ENCODE measurements at regions not wholly inside any gene's neighbourhood (a gene's known extent, or its start where the extent isn't known, plus 50 kb on each side); places are given as distances from the start of the nearest gene placed in this dataset.

- intact Hi-C loops (cut with DNase I), result no loop called here
These were observed 515.8 kb downstream of the PTPRU start for GRCh38 chr1:29752141-29752540.

GRCh38 chr1:29749024-29749945, 513.0 kb downstream of the PTPRU start:
- no peak overlapping the region for H3K27ac ChIP-seq (replicated peaks in 1 of 4)
- 63% methylated on average over 5 of the region's 6 CpGs for WGBS
- no peak for TF ChIP-seq POLR2A (IDR thresholded peaks at IDR 0.05; ENCODE audit: low read depth)
- no peak for TF ChIP-seq POLR2AphosphoS5 (IDR thresholded peaks at IDR 0.05)
- no peak for TF ChIP-seq CTCF (IDR thresholded peaks at IDR 0.05)
- no peak for TF ChIP-seq EP300 (IDR thresholded peaks at IDR 0.05)
- peaks cover 0 to 35% (median 0%) of the 10 kb centered on the region in 4 donors for H3K27me3 ChIP-seq
- H3K4me1 ChIP-seq, result no peaks in the 10 kb centered on the region
- no peaks in the 10 kb centered on the region for H3K9me3 ChIP-seq
- DNase-seq (ENCODE audit: extremely low spot score), result no peak
- H3K4me3 ChIP-seq, result no peak overlapping the region
- H3K36me3 ChIP-seq, result no peaks in the 10 kb centered on the region
- intact Hi-C loops (cut with DNase I), result no loop called here

More at GRCh38 chr1:29752141-29752540, 515.8 kb downstream of the PTPRU start:
- Histone ChIP-seq H3K9me3 (no peaks in the 10 kb centered on the region), H3K4me1 (no peaks in the 10 kb centered on the region), H3K36me3 (no peaks in the 10 kb centered on the region), H3K27me3 (peaks cover 0 to 29% (median 0%) of the 10 kb centered on the region in 4 donors), H3K4me3 (no peak overlapping the region), H3K27ac (replicated peaks in 1 of 4) (no peak overlapping the region)
- no peak for TF ChIP-seq POLR2AphosphoS5 (IDR thresholded peaks at IDR 0.05)
- no peak for TF ChIP-seq EP300 (IDR thresholded peaks at IDR 0.05)
- no peak for TF ChIP-seq CTCF (IDR thresholded peaks at IDR 0.05)
- no peak for TF ChIP-seq POLR2A (IDR thresholded peaks at IDR 0.05; ENCODE audit: low read depth)
- DNase-seq (ENCODE audit: extremely low spot score), result peak; percentile 47
- WGBS, result 19% methylated on average over 8 of the region's 8 CpGs

GRCh38 chr1:29747196-29747595, 510.9 kb downstream of the PTPRU start:
- no peak overlapping the region for H3K4me3 ChIP-seq
- no peak overlapping the region for H3K27ac ChIP-seq (replicated peaks in 1 of 4)
- H3K36me3 ChIP-seq, result no peaks in the 10 kb centered on the region
- H3K27me3 ChIP-seq, result peaks cover 0 to 33% (median 0%) of the 10 kb centered on the region in 4 donors
- intact Hi-C loops (cut with DNase I), result no loop called here
- no peaks in the 10 kb centered on the region for H3K4me1 ChIP-seq
- no peak for DNase-seq (ENCODE audit: extremely low spot score)
- 91% methylated on average over 3 of the region's 3 CpGs for WGBS
- no peaks in the 10 kb centered on the region for H3K9me3 ChIP-seq
- TF ChIP-seq POLR2A (IDR thresholded peaks at IDR 0.05; ENCODE audit: low read depth) (no peak), POLR2AphosphoS5 (IDR thresholded peaks at IDR 0.05) (no peak), EP300 (IDR thresholded peaks at IDR 0.05) (no peak), CTCF (IDR thresholded peaks at IDR 0.05) (no peak)

- TF ChIP-seq CTCF (IDR thresholded peaks at IDR 0.05) (no peak), POLR2AphosphoS5 (IDR thresholded peaks at IDR 0.05) (no peak), EP300 (IDR thresholded peaks at IDR 0.05) (no peak), POLR2A (IDR thresholded peaks at IDR 0.05; ENCODE audit: low read depth) (no peak)
- no peak overlapping the region for H3K4me3 ChIP-seq
- H3K36me3 ChIP-seq, result no peaks in the 10 kb centered on the region
- no peak overlapping the region for H3K27ac ChIP-seq (replicated peaks in 1 of 4)
- peaks cover 0 to 39% (median 0%) of the 10 kb centered on the region in 4 donors for H3K27me3 ChIP-seq
- H3K4me1 ChIP-seq, result no peaks in the 10 kb centered on the region
- 80% methylated on average over 5 of the region's 5 CpGs for WGBS
- no peak for DNase-seq (ENCODE audit: extremely low spot score)
- no peaks in the 10 kb centered on the region for H3K9me3 ChIP-seq
- intact Hi-C loops (cut with DNase I), result no loop called here
These were observed 509.8 kb downstream of the PTPRU start for GRCh38 chr1:29746076-29746665.

Data from esophagus muscularis mucosa (tissue), 4 donors.